ENCODE measurements at regions not wholly inside any gene's neighbourhood (a gene's known extent, or its start where the extent isn't known, plus 50 kb on each side); places are given as distances from the start of the nearest gene placed in this dataset.
"Not testable (repeated sequence)": the region's sequence is repeated elsewhere in the genome, so short reads cannot be mapped to it uniquely, and the experiment has no call there.

GRCh38 chrX:87017210-87017609 is 500.4 kb upstream of the KLHL4 start:
- H3K36me3 Mint-ChIP-seq, result no peaks in the 10 kb centered on the region
- peaks cover 3 to 5% of the 10 kb centered on the region in 2 donors for H3K9me3 Mint-ChIP-seq
- H3K27ac Mint-ChIP-seq, result no peak overlapping the region
- intact Hi-C loops (cut with micrococcal nuclease), result no loop called here
- Histone ChIP-seq H3K4me1 (ENCODE audit: control insufficient read depth, insufficient read depth, low read length) (no peaks in the 10 kb centered on the region), H3K9me3 (ENCODE audit: control insufficient read depth, insufficient read depth, low read length) (no peaks in the 10 kb centered on the region), H3K27me3 (ENCODE audit: control insufficient read depth, insufficient read depth, low read length) (no peaks in the 10 kb centered on the region), H3K4me3 (ENCODE audit: low read length) (no peak overlapping the region), H3K27ac (ENCODE audit: low read length) (no peak overlapping the region), H3K36me3 (ENCODE audit: control insufficient read depth, insufficient read depth, low read length) (no peaks in the 10 kb centered on the region)
- no peak for TF ChIP-seq CTCF (IDR thresholded peaks at IDR 0.05)
- WGBS (ENCODE audit: insufficient coverage), result 89% methylated on average over 2 of the region's 2 CpGs
- DNase-seq (no peak), ATAC-seq (no peak)
- H3K27me3 Mint-ChIP-seq (ENCODE audit: low read depth in 2 of 2), result no peaks in the 10 kb centered on the region
- H3K4me3 Mint-ChIP-seq, result no peak overlapping the region
- no peaks in the 10 kb centered on the region for H3K4me1 Mint-ChIP-seq

- not testable (repeated sequence) for ATAC-seq; H3K27me3 Mint-ChIP-seq (ENCODE audit: low read depth in 2 of 2)
Measured at GRCh38 chrX:87033115-87033514, 484.5 kb upstream of the KLHL4 start.

GRCh38 chrX:87045352-87045751 is 472.2 kb upstream of the KLHL4 start:
- H3K9me3 Mint-ChIP-seq, result peaks cover 4 to 8% of the 10 kb centered on the region in 2 donors
- no peak for TF ChIP-seq CTCF (IDR thresholded peaks at IDR 0.05)
- no peak overlapping the region for H3K27ac Mint-ChIP-seq
- no peak for ATAC-seq
- no peaks in the 10 kb centered on the region for H3K36me3 Mint-ChIP-seq
- intact Hi-C loops (cut with micrococcal nuclease), result no loop called here
- H3K4me1 Mint-ChIP-seq, result no peaks in the 10 kb centered on the region
- DNase-seq, result no peak
- no peaks in the 10 kb centered on the region for H3K27me3 Mint-ChIP-seq (ENCODE audit: low read depth in 2 of 2)
- Histone ChIP-seq H3K27me3 (ENCODE audit: control insufficient read depth, insufficient read depth, low read length) (no peaks in the 10 kb centered on the region), H3K27ac (ENCODE audit: low read length) (no peak overlapping the region), H3K4me1 (ENCODE audit: control insufficient read depth, insufficient read depth, low read length) (no peaks in the 10 kb centered on the region), H3K36me3 (ENCODE audit: control insufficient read depth, insufficient read depth, low read length) (no peaks in the 10 kb centered on the region), H3K4me3 (ENCODE audit: low read length) (no peak overlapping the region), H3K9me3 (ENCODE audit: control insufficient read depth, insufficient read depth, low read length) (peaks cover 3% of the 10 kb centered on the region)
- 72% methylated on average over 4 of the region's 4 CpGs for WGBS (ENCODE audit: insufficient coverage)
- no peak overlapping the region for H3K4me3 Mint-ChIP-seq

More at GRCh38 chrX:87033115-87033514, 484.5 kb upstream of the KLHL4 start:
- H3K9me3 Mint-ChIP-seq, result peaks cover 0 to 11% of the 10 kb centered on the region in 2 donors
- H3K9me3 ChIP-seq (ENCODE audit: control insufficient read depth, insufficient read depth, low read length); H3K36me3 ChIP-seq (ENCODE audit: control insufficient read depth, insufficient read depth, low read length); H3K27me3 ChIP-seq (ENCODE audit: control insufficient read depth, insufficient read depth, low read length); intact Hi-C loops (cut with micrococcal nuclease); H3K4me3 Mint-ChIP-seq; H3K4me1 Mint-ChIP-seq; H3K27ac Mint-ChIP-seq; H3K4me1 ChIP-seq (ENCODE audit: control insufficient read depth, insufficient read depth, low read length); H3K36me3 Mint-ChIP-seq; H3K27ac ChIP-seq (ENCODE audit: low read length); H3K4me3 ChIP-seq (ENCODE audit: low read length); DNase-seq: not testable (repeated sequence)
- WGBS (ENCODE audit: insufficient coverage), result 92% methylated on average over 8 of the region's 25 CpGs

- Histone ChIP-seq H3K36me3 (ENCODE audit: control insufficient read depth, insufficient read depth, low read length) (no peaks in the 10 kb centered on the region), H3K27me3 (ENCODE audit: control insufficient read depth, insufficient read depth, low read length) (no peaks in the 10 kb centered on the region), H3K4me1 (ENCODE audit: control insufficient read depth, insufficient read depth, low read length) (no peaks in the 10 kb centered on the region), H3K27ac (ENCODE audit: low read length) (no peak overlapping the region), H3K4me3 (ENCODE audit: low read length) (no peak overlapping the region), H3K9me3 (ENCODE audit: control insufficient read depth, insufficient read depth, low read length) (peaks cover 3% of the 10 kb centered on the region)
- no peak for TF ChIP-seq CTCF (IDR thresholded peaks at IDR 0.05)
- Mint-ChIP-seq H3K27ac (no peak overlapping the region), H3K27me3 (ENCODE audit: low read depth in 2 of 2) (no peaks in the 10 kb centered on the region), H3K4me1 (no peaks in the 10 kb centered on the region), H3K9me3 (peaks cover 8 to 17% of the 10 kb centered on the region in 2 donors), H3K36me3 (no peaks in the 10 kb centered on the region), H3K4me3 (no peak overlapping the region)
- no peak for ATAC-seq
- WGBS (ENCODE audit: insufficient coverage), result 70% methylated on average over 3 of the region's 3 CpGs
- DNase-seq, result no peak
- intact Hi-C loops (cut with micrococcal nuclease), result no loop called here
Measured at GRCh38 chrX:87049567-87049966, 468.0 kb upstream of the KLHL4 start.

Data from natural killer cell (primary cell).